CD14-positive monocyte (primary cell): ENCODE measurements at regions not wholly inside any gene's neighbourhood (a gene's known extent, or its start where the extent isn't known, plus 50 kb on each side); places are given as distances from the start of the nearest gene placed in this dataset.

Source experiments
- DNase-seq, 3 donors: peaks; one replicate each; pipeline ENCODE4 v3.0.0-alpha.2; 2011 to 2022
- H2AFZ ChIP-seq: 2 replicates; pipeline ENCODE4 v1.6.0; 2012; ENCODE audit warnings: mild to moderate bottlenecking, low read depth, low read length, inconsistent platforms; ENCODE audit not compliant: insufficient read depth, poor library complexity, severe bottlenecking
- H3K27ac ChIP-seq, 2 donors: 1 replicate in 1 of 2; 2 replicates in 1 of 2; pipeline ENCODE4 v1.5.1; 2012 to 2013; ENCODE audit warnings: low read length in 2 of 2, control low read depth in 1 of 2, inconsistent platforms in 1 of 2, low read depth in 1 of 2, mild to moderate bottlenecking in 1 of 2
- H3K27me3 ChIP-seq, 2 donors: one replicate each; pipeline versions ENCODE4 v1.6.0 to v1.6.1; 2011 to 2013; ENCODE audit warnings: low read length in 2 of 2; ENCODE audit not compliant: control insufficient read depth in 2 of 2, insufficient read depth in 2 of 2
- H3K36me3 ChIP-seq, 2 donors: replicated peaks in 1 of 2; 1 replicate in 1 of 2; 2 replicates in 1 of 2; pipeline versions ENCODE4 v1.5.1 to v1.6.1; 2012 to 2013; ENCODE audit warnings: low read length in 2 of 2, control low read depth in 1 of 2, inconsistent platforms in 1 of 2, mild to moderate bottlenecking in 1 of 2; ENCODE audit not compliant: insufficient read depth in 2 of 2, control insufficient read depth in 1 of 2
- H3K4me1 ChIP-seq, 2 donors: 1 replicate in 1 of 2; 2 replicates in 1 of 2; pipeline versions ENCODE4 v1.5.1 to v1.6.1; 2012 to 2013; ENCODE audit warnings: low read length in 2 of 2, control low read depth in 1 of 2, inconsistent platforms in 1 of 2, mild to moderate bottlenecking in 1 of 2, moderate library complexity in 1 of 2; ENCODE audit not compliant: insufficient read depth in 2 of 2, control insufficient read depth in 1 of 2
- H3K4me2 ChIP-seq: replicated peaks from 2 replicates; pipeline ENCODE3; 2012; ENCODE audit warnings: low read length, moderate library complexity, mild to moderate bottlenecking; ENCODE audit not compliant: poor library complexity, severe bottlenecking; ENCODE audit errors: extremely low read depth
- H3K4me3 ChIP-seq, 3 experiments: fragments of 200-600 bp in 1 of 3; sonication (generic) in 1 of 3; replicated peaks in 1 of 3; 1 replicate in 2 of 3; 2 replicates in 1 of 3; pipeline ENCODE4 v1.5.1; 2011 to 2013; ENCODE audit warnings: low read length in 3 of 3, mild to moderate bottlenecking in 3 of 3, control low read depth in 2 of 3, low read depth in 2 of 3, inconsistent platforms in 1 of 3, moderate library complexity in 1 of 3
- H3K79me2 ChIP-seq: 2 replicates; pipeline ENCODE4 v1.6.0; 2012; ENCODE audit warnings: mild to moderate bottlenecking, control low read depth, inconsistent platforms, low read length, moderate library complexity; ENCODE audit not compliant: insufficient read depth
- H3K9ac ChIP-seq: 2 replicates; pipeline ENCODE4 v1.6.0; 2017; ENCODE audit warnings: low read length, mild to moderate bottlenecking; ENCODE audit not compliant: insufficient read depth, poor library complexity, severe bottlenecking
- H3K9me3 ChIP-seq, 2 donors: replicated peaks in 1 of 2; 1 replicate in 1 of 2; 2 replicates in 1 of 2; pipeline versions ENCODE4 v1.5.1 to v1.6.1; 2012 to 2013; ENCODE audit warnings: low read length in 2 of 2, control low read depth in 1 of 2; ENCODE audit not compliant: control insufficient read depth in 1 of 2, insufficient read depth in 1 of 2
- H4K20me1 ChIP-seq: 2 replicates; pipeline ENCODE4 v1.6.0; 2012; ENCODE audit warnings: mild to moderate bottlenecking, low read length, control low read depth, moderate library complexity; ENCODE audit not compliant: insufficient read depth
- H3K27ac Mint-ChIP-seq, 7 donors: one replicate each; pipeline ENCODE4 v1.8.0; 2020; ENCODE audit warnings: mild to moderate bottlenecking in 7 of 7, mixed read lengths in 7 of 7, moderate library complexity in 6 of 7, inconsistent platforms in 2 of 7
- H3K27me3 Mint-ChIP-seq, 3 donors: one replicate each; pipeline ENCODE4 v1.8.0; 2021 to 2022; ENCODE audit warnings: low read depth in 3 of 3, mild to moderate bottlenecking in 3 of 3, mixed read lengths in 3 of 3, moderate library complexity in 3 of 3, inconsistent platforms in 1 of 3
- H3K36me3 Mint-ChIP-seq, 2 donors: one replicate each; pipeline ENCODE4 v1.8.0; 2020; ENCODE audit warnings: mixed read lengths in 2 of 2, inconsistent platforms in 1 of 2, mild to moderate bottlenecking in 1 of 2
- H3K4me1 Mint-ChIP-seq: one replicate; pipeline ENCODE4 v1.8.0; 2020; ENCODE audit warnings: mild to moderate bottlenecking, mixed read lengths
- H3K4me3 Mint-ChIP-seq, 2 donors: one replicate each; pipeline ENCODE4 v1.8.0; 2020; ENCODE audit warnings: mild to moderate bottlenecking in 2 of 2, mixed read lengths in 2 of 2, moderate library complexity in 1 of 2
- H3K9me3 Mint-ChIP-seq, 7 donors: one replicate each; pipeline ENCODE4 v1.8.0; 2020 to 2022; ENCODE audit warnings: mixed read lengths in 7 of 7, mild to moderate bottlenecking in 6 of 7, moderate library complexity in 6 of 7, inconsistent platforms in 2 of 7
- CTCF ChIP-seq: fragments of 200-600 bp; IDR thresholded peaks from one replicate; pipeline ENCODE4 v1.8.0; 2022; ENCODE audit warnings: antibody characterized with exemption, mild to moderate bottlenecking
- WGBS: methylation state at CpG from one replicate; pipeline ENCODE4 v1.1.5; 2013; ENCODE audit warnings: missing lambda C conversion rate; ENCODE audit not compliant: insufficient coverage; 5-methylcytosine and 5-hydroxymethylcytosine counted together
- intact Hi-C, 2 donors: fragments of 100-400 bp; cut with micrococcal nuclease; formaldehyde crosslinking; loops; one replicate each; pipeline versions ENCODE4 v1.15.0 to v1.15.1; 2023

DNA sequence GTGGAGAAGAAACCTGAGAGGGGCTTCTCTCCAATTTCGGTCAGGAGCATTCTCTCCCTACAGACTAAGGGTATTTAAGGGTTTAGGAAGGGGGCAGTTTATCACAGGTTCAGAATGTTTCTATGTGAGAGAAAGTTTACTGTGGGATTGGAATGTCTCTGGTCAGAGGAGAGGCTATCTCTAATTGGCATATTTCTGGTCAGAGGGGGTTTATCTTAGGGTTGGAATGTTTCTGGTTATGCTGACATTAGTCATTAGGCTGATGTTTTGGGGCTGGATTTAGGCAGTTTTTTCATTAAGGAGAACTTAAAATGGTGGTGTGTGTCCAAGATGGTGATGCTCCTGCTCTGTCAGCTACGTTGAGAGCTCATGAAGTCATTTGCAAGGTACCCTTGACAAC is 758.0 kb downstream of the TYW1 start:
- no peaks in the 10 kb centered on the region for H3K4me1 Mint-ChIP-seq
- intact Hi-C loops: no loop called here
- Histone ChIP-seq H3K9ac (no peak overlapping the region), H3K9me3 (peaks cover 26 to 32% of the 10 kb centered on the region in 2 donors), H3K4me2 (no peak overlapping the region), H3K4me1 (no peaks in the 10 kb centered on the region), H3K4me3 (no peak overlapping the region), H3K27ac (no peak overlapping the region), H3K36me3 (no peaks in the 10 kb centered on the region), H3K27me3 (no peaks in the 10 kb centered on the region), H3K79me2 (no peaks in the 10 kb centered on the region), H2AFZ (no peak overlapping the region), H4K20me1 (no peaks in the 10 kb centered on the region)
- H3K27me3 Mint-ChIP-seq: peaks cover 0 to 1% (median 0%) of the 10 kb centered on the region in 3 donors
- WGBS: 88% methylated on average over 1 of the region's 2 CpGs
- DNase-seq: no peak
- H3K27ac Mint-ChIP-seq: no peak overlapping the region
- peaks cover 3 to 33% (median 23%) of the 10 kb centered on the region in 7 donors for H3K9me3 Mint-ChIP-seq
- H3K36me3 Mint-ChIP-seq: no peaks in the 10 kb centered on the region
- TF ChIP-seq CTCF: no peak
- H3K4me3 Mint-ChIP-seq: no peak overlapping the region

GRCh38 chr7:67758551-67758950 is 761.9 kb downstream of the TYW1 start:
- Histone ChIP-seq H3K9ac (no peak overlapping the region), H3K27me3 (no peaks in the 10 kb centered on the region), H3K27ac (no peak overlapping the region), H3K9me3 (peaks cover 21% of the 10 kb centered on the region in 2 donors), H4K20me1 (no peaks in the 10 kb centered on the region), H2AFZ (no peak overlapping the region), H3K4me2 (no peak overlapping the region), H3K79me2 (no peaks in the 10 kb centered on the region), H3K4me1 (no peaks in the 10 kb centered on the region), H3K4me3 (no peak overlapping the region), H3K36me3 (no peaks in the 10 kb centered on the region)
- intact Hi-C loops: no loop called here
- TF ChIP-seq CTCF: no peak
- Mint-ChIP-seq H3K9me3 (peaks cover 5 to 27% (median 16%) of the 10 kb centered on the region in 7 donors), H3K27me3 (peaks cover 0 to 1% (median 0%) of the 10 kb centered on the region in 3 donors), H3K4me1 (no peaks in the 10 kb centered on the region), H3K36me3 (no peaks in the 10 kb centered on the region), H3K27ac (no peak overlapping the region), H3K4me3 (no peak overlapping the region)
- 80% methylated on average over 1 of the region's 3 CpGs for WGBS
- no peak for DNase-seq
